Effector CD8-positive, alpha-beta T cell (primary cell): ENCODE measurements at regions not wholly inside any gene's neighbourhood (a gene's known extent, or its start where the extent isn't known, plus 50 kb on each side); places are given as distances from the start of the nearest gene placed in this dataset.
"Not testable (repeated sequence)": the region's sequence is repeated elsewhere in the genome, so short reads cannot be mapped to it uniquely, and the experiment has no call there.

Experiments used
- DNase-seq: peaks from one replicate; lab custom pipeline; 2025; lab: John Stamatoyannopoulos, UW

DNA sequence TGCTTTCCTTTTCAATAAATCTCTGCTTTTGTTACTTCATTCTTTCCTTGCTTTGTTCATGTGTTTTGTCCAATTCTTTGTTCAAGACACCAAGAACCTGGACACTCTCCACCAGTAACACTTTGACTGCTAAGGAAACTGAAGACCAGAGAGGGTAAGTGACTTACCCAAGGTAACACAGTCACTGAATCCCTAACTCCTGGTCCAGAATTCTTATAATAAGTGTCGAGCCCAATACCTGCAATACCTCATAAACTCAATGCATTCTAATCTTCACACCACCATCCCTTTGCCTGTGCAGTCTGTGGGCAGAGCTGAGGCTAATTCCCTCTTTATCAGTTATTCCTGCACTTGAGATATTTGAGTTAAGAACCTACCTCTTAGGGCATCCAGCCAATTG, 237.8 kb downstream of the UACA start:
- no peak for DNase-seq

DNA sequence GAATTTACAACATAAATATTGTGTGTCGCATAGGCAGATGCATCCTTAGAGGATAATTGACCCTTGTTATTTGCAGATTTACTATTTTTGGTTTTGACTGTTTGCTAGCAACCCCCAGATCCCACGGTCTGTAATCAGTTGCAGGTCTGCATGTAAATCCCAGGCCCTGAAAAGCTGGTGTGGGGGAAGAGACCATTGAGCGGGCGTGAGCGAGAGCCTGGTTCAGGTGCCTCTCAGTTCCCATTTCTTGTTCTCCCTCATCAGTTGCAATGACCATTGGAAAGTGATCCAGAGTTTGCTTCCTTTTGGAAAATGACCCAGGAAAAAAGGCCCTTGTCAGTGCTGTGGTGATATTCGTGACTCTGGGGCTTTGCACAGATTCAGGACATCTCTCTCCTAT, 238.9 kb downstream of the UACA start:
- DNase-seq, result no peak

DNA sequence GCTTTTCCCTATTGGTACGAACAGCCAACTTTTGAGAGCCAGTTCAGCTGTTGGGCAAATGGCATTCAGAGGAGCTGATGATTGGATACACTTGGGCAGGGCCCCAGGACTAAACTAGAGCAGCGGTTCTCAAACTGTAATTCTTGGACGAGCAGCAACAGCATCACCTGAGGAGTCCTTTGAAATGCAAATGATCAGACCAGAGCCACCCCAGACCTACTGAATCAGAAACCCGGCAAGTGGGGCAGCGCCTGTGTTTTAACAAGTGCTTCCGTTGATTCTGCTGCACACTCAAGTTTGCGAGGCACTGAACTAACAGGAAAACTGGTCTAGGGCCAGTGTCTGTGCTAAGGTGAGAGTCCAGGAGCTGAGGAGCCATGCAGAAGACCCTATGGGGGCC, 239.7 kb downstream of the UACA start:
- no peak for DNase-seq

DNA sequence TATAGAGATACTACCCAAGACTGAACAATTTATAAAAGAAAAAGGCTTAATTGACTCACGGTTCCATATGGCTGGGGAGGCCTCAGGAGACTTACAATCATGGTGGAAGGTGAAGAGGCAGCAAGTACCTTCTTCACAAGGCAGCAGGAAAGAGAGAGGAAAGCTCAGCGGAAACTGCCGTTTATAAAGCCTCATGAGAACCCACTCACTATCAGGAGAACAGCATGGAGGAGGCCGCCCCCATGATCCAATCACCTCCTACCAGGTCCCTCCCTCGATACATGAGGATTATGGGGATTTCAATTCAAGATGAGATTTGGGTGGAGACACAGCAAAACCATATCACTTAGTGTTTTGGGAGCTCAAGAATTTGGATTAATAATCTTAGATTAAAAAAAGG, 240.2 kb downstream of the UACA start:
- DNase-seq, result no peak

GRCh38 chr15:70522323-70522966, 240.9 kb downstream of the UACA start:
- no peak for DNase-seq

GRCh38 chr15:70521576-70522322, 241.6 kb downstream of the UACA start:
- DNase-seq, result no peak

DNA sequence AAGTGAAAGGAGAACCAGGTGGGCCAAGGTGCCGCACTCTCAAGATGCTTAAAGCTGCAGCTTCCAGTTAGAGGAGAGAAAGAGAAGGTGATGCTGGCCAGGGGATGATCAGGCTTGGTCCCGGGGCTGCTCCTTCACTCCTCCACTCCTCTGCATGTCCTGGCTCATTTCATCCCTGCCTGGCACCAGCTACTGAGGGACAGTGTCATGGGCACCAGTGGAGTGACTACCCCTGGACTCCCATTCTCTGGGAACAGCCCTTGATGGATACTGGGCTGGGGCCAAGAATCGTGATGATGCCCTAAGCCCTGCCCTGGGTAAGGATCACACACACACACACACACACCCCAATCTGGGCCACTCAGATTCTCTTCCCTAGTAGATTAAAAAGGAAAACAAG, 243.7 kb downstream of the UACA start:
- DNase-seq, result no peak

DNA sequence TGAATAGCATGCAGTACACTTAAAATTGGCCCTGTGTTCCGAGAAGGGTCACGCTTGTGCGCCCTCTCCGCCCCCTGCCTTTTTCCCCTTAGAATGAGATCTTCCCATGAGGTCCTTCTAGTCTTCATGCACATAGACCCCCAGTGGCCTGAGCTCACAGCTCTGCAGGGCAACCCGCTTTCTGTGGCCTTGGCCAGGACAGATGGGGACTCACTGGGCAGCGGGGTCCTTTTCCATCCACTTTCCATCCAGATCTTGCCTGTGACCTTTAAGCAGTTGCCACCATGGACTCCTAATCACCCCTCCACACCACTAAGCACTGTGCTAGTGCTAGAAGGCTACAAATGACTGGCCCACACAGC, 244.4 kb downstream of the UACA start:
- no peak for DNase-seq

- DNase-seq, result no peak
Measured at GRCh38 chr15:70518201-70519003, 245.0 kb downstream of the UACA start.

DNA sequence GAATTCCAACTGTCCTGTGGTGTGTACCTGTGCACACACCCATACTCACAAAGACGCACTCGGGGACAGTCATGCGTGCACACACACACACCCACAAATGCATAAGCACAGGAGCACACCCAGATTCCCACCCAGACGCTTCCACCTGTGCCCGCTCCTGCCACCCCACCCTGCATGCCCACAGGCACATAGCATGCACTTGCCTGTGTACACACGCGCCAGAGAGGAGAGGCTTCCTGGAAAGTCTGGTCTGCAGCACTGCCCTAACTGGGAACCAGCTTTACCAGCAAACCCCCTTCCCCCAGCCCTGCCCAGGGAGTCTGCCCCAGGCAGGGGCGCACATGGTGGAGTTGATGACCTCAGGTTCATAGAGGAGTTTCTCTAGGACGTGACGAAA, 246.2 kb downstream of the UACA start:
- DNase-seq, result no peak

DNA sequence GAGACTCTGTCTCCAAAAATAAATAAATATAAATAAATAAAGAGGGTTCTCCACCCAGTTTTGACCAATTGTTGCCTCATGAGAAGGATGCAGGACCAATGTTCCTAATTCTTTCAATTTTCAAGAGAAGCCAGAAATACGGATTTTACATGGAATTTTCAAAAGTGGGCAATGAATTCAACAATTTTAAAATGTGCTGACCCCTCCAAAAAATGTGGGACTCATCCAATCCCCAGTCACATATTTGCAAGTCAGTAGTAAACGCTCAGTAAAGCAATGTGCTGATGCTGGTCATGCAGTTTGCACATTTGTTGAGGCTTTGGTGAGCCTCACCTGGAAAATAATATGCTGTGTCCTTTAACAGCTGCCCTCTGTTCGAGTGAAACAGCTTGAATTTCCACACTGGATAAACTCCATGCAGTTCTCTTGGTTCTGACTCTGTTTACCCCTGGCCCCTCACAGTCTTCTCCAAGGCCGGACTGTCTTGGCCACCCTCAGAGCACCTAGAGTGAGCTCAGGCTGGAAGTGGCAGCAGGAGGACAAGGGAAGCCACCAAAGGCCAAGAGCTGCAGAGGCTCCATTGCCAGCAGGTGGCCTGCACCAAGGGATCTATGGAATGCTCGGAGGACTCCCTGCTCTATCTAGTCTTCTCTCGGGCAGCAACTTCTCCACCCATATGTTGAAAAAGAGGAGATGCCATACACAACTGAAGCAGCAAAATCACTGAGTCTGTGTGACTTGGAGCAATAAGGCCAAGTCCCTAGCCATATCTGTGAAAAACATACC, 246.8 kb downstream of the UACA start:
- DNase-seq, result no peak

GRCh38 chr15:70514251-70514650, 249.1 kb downstream of the UACA start:
- no peak for DNase-seq

DNA sequence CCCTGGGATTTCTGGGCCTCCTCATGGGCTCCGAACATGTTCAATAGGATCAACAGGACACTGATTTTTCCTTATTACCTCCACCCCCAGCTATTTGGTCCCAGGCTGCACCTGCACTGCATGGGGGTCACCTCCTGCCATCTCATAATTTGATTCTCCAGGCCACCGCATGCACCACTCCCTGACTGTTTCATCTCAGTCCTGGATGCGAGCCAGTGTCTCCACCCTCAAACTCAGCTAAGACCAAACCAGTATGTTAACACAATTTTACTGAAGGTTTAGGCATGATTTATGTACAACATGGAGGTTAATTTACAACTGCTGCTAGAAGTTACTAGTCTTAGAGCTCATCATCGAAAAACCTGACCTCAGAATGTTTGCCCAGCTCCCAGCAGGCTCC, 249.5 kb downstream of the UACA start:
- DNase-seq, result no peak

- DNase-seq, result no peak
Measured at GRCh38 chr15:70512772-70513362, 250.5 kb downstream of the UACA start.

DNA sequence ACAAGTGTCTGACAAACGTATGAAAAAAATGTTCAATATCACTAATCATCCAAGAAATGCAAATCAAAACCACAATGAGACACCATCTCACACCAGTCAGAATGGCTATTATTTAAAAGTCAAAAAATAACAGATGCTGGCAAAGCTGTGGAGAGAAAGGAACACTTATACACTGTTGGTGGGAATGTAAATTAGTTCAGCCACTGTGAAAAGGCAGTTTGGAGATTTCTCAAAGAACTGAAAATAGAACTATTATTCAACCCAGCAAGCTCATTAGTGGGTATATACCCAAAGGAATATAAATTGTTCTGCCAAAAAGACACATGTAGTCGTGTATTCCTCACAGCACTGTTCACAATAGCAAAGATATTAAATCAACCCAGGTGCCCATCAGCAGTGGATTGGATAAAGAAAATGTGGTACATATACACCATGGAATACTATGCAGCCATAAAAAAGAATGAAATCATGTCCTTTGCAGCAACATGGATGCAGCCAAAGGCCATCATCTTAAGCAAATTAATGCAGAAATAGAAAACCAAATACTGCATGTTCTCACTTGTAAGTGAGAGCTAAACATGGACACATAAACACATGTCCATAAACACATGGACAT, 251.3 kb downstream of the UACA start:
- not testable (repeated sequence) for DNase-seq

DNA sequence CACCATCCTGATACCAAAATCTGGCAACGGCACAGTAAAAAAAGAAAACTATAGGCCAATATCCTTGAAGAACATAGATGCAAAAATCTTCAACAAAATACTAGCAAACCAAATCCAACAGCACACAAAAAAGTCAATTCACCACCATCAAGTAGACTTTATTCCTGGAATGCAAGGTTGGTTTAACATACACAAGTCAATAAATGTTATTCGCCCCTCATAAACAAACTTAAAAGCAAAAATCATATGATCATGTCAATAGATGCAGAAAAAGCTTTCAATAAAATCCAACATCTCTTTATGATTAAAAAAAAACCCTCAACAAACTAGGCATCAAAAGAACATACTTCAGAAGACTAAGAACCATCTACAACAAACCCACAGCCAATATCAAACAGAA, 252.9 kb downstream of the UACA start:
- DNase-seq, result no peak

- DNase-seq, result no peak
Measured at GRCh38 chr15:70509731-70510143, 253.6 kb downstream of the UACA start.

- DNase-seq, result no peak
Measured at GRCh38 chr15:70509282-70509662, 254.1 kb downstream of the UACA start.

- DNase-seq, result no peak
Measured at GRCh38 chr15:70508561-70509281, 254.6 kb downstream of the UACA start.

GRCh38 chr15:70507772-70508371, 255.5 kb downstream of the UACA start:
- no peak for DNase-seq
